AG09319 (cell line): ENCODE measurements at regions not wholly inside any gene's neighbourhood (a gene's known extent, or its start where the extent isn't known, plus 50 kb on each side); places are given as distances from the start of the nearest gene placed in this dataset.
A peak's percentile ranks its signal among the peaks of the same experiment; 100 is the strongest.

Experiments used
- DNase-seq: peaks from one replicate; pipeline ENCODE4 v3.0.0-alpha.2; 2010; ENCODE audit warnings: low read depth; ENCODE audit errors: extremely low read depth
- CTCF ChIP-seq: IDR thresholded peaks from 2 replicates; pipeline ENCODE4 v1.5.1; 2011; ENCODE audit warnings: low read depth, mild to moderate bottlenecking, inconsistent platforms, low read length, moderate library complexity

GRCh38 chr1:234756066-234756774 is 146.2 kb upstream of the IRF2BP2 start:
- DNase-seq = no peak
- no peak for TF ChIP-seq CTCF

GRCh38 chr1:234755449-234755863 is 145.5 kb upstream of the IRF2BP2 start:
- peak; percentile 69 for DNase-seq
- no peak for TF ChIP-seq CTCF

GRCh38 chr1:234753979-234754378 is 144.0 kb upstream of the IRF2BP2 start:
- DNase-seq = no peak
- TF ChIP-seq CTCF = no peak

GRCh38 chr1:234752927-234753326 is 142.9 kb upstream of the IRF2BP2 start:
- DNase-seq = no peak
- TF ChIP-seq CTCF = no peak

GRCh38 chr1:234751678-234752077 is 141.7 kb upstream of the IRF2BP2 start:
- DNase-seq = no peak
- TF ChIP-seq CTCF = no peak

- TF ChIP-seq CTCF = no peak
- no peak for DNase-seq
These were observed 141.1 kb upstream of the IRF2BP2 start for GRCh38 chr1:234750922-234751627.

- no peak for TF ChIP-seq CTCF
- DNase-seq = no peak
These were observed 138.7 kb upstream of the IRF2BP2 start for GRCh38 chr1:234748713-234749112.
